AG10803 (cell line): ENCODE measurements at regions not wholly inside any gene's neighbourhood (a gene's known extent, or its start where the extent isn't known, plus 50 kb on each side); places are given as distances from the start of the nearest gene placed in this dataset.
A peak's percentile ranks its signal among the peaks of the same experiment; 100 is the strongest.

ENCODE experiments used
- DNase-seq: peaks from one replicate; pipeline ENCODE4 v3.0.0; 2010; ENCODE audit warnings: low read depth
- H3K4me3 ChIP-seq: 2 replicates; pipeline ENCODE4 v1.5.1; 2011; ENCODE audit warnings: mild to moderate bottlenecking, low read length, control low read depth
- CTCF ChIP-seq: conservative IDR thresholded peaks from 2 replicates; pipeline ENCODE4 v1.5.1; 2011; ENCODE audit warnings: mild to moderate bottlenecking, low read length, control low read depth, inconsistent platforms

- no peak overlapping the region for H3K4me3 ChIP-seq
- no peak for TF ChIP-seq CTCF
- peak; percentile 11 for DNase-seq
Measured at GRCh38 chr10:4720463-4720862, 105.5 kb upstream of the AKR1E2 start.

DNA sequence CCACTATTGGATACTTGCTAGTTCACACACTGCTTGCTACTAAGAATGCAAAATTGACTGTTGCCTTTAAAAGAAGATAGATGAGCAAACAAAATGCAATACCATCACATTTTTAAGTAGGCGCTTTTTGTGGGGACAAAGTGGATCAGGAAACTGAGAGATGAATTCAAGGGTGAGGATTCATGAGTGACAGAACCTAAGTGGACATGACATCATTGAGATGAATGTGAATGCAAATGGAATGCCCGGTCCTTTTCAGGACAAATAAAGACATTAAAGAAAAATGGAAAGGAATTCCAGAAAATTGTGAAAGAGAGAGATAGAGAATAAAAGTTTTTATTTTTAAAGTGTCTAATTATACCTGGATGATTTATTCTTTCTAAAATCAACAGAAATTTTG lies 106.3 kb upstream of the AKR1E2 start:
- TF ChIP-seq CTCF = no peak
- no peak overlapping the region for H3K4me3 ChIP-seq
- no peak for DNase-seq

DNA sequence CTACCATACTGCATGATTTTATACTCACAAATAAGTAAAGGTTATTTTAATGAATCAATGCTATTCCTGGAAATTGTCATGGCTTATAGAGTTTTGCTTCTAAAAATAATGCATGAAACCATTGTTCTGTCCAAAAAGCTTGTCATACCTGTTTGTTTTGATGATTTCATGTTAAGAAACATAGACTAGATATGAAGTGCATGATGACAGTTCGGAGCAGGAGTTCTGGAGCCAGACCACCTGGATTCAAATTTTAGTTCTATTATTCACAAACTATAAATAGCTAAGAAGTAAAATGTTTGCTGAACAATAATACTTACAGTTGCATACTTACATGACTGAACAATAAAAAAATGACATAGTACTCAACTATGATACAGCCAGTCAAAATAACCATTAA lies 107.0 kb upstream of the AKR1E2 start:
- TF ChIP-seq CTCF = no peak
- DNase-seq = no peak
- no peak overlapping the region for H3K4me3 ChIP-seq

- H3K4me3 ChIP-seq = no peak overlapping the region
- TF ChIP-seq CTCF = no peak
- no peak for DNase-seq
Measured at GRCh38 chr10:4718544-4718943, 107.5 kb upstream of the AKR1E2 start.

DNA sequence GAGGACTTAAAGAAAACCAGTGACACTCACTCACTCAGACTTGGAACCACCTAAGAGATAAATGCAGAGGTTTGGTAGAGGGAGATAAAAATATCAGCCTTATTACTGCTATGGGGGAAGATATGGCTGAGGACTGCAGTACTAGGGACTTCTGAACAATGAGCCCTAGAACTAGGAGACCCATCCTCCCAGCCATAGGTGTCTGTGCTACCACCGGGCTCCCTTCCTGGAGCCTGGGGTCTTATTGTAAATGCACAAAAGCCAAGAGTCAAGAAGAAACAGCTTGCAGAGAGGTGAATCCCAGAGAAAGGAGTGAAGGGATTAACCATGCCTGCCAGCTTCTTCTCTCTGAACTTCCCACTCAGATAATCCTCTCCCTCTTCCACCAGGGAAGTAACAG lies 108.3 kb upstream of the AKR1E2 start:
- TF ChIP-seq CTCF = no peak
- H3K4me3 ChIP-seq = no peak overlapping the region
- DNase-seq = no peak

- no peak for DNase-seq
- TF ChIP-seq CTCF = no peak
- H3K4me3 ChIP-seq = no peak overlapping the region
Measured at GRCh38 chr10:4710858-4711257, 115.1 kb upstream of the AKR1E2 start.

GRCh38 chr10:4708123-4708759 lies 117.8 kb upstream of the AKR1E2 start:
- no peak for DNase-seq
- H3K4me3 ChIP-seq = no peak overlapping the region
- no peak for TF ChIP-seq CTCF
